ENCODE measurements at regions not wholly inside any gene's neighbourhood (a gene's known extent, or its start where the extent isn't known, plus 50 kb on each side); places are given as distances from the start of the nearest gene placed in this dataset.
"Not testable (repeated sequence)": the region's sequence is repeated elsewhere in the genome, so short reads cannot be mapped to it uniquely, and the experiment has no call there.

DNA sequence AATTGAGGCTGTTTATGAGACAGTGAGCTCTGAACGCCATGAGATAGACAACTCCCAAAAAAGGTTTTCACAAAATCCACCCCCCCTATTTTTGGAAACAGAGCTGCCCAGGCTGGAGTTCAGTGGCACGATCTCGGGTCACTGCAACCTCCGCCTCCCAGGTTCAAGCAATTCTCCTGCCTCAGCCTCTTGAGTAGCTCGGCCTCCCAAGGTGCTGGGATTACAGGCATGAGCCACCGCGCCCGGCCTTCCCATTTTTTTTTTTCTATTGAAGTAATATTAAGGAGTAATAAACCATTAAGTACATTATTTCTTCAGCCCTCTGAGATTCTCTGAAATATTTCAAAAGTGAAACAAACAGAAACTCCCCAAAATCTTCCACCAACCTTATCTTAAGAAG, 252.8 kb upstream of the NETO1 start:
- TF ChIP-seq, protein P1, sequence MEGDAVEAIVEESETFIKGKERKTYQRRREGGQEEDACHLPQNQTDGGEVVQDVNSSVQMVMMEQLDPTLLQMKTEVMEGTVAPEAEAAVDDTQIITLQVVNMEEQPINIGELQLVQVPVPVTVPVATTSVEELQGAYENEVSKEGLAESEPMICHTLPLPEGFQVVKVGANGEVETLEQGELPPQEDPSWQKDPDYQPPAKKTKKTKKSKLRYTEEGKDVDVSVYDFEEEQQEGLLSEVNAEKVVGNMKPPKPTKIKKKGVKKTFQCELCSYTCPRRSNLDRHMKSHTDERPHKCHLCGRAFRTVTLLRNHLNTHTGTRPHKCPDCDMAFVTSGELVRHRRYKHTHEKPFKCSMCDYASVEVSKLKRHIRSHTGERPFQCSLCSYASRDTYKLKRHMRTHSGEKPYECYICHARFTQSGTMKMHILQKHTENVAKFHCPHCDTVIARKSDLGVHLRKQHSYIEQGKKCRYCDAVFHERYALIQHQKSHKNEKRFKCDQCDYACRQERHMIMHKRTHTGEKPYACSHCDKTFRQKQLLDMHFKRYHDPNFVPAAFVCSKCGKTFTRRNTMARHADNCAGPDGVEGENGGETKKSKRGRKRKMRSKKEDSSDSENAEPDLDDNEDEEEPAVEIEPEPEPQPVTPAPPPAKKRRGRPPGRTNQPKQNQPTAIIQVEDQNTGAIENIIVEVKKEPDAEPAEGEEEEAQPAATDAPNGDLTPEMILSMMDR (IDR thresholded peaks at IDR 0.05) = no peak
- Mint-ChIP-seq H3K4me3 (ENCODE audit: unreplicated experiment) (no peak overlapping the region), H3K36me3 (ENCODE audit: low read depth) (no peaks in the 10 kb centered on the region), H3K4me1 (ENCODE audit: low read depth) (no peaks in the 10 kb centered on the region), H3K27me3 (ENCODE audit: low read depth) (no peaks in the 10 kb centered on the region), H3K9me3 (ENCODE audit: low read depth) (peaks cover 11% of the 10 kb centered on the region), H3K27ac (ENCODE audit: unreplicated experiment) (no peak overlapping the region)
- no peak for DNase-seq (ENCODE audit: low spot score)

DNA sequence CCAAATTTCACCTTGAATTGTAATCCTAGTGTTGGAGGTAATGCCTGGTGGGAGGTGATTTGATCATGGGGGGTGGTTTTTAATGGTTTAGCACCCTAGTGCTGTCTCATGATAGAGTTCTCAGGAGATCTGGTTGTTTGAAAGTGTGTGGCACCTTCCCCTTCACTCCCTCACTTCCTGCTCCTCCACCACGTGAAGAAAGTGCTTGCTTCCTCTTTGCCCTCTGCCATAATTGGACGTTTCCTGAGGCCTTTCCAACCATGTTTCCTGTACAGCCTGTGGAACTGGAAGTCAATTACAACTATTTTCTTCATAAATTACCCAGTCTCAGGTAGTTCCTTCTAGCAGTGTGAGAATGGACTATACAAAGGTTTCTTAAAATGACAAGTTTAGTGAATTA, 251.8 kb upstream of the NETO1 start:
- Mint-ChIP-seq H3K9me3 (ENCODE audit: low read depth) (peaks cover 11% of the 10 kb centered on the region), H3K36me3 (ENCODE audit: low read depth) (no peaks in the 10 kb centered on the region), H3K4me1 (ENCODE audit: low read depth) (no peaks in the 10 kb centered on the region), H3K27ac (ENCODE audit: unreplicated experiment) (no peak overlapping the region), H3K4me3 (ENCODE audit: unreplicated experiment) (no peak overlapping the region), H3K27me3 (ENCODE audit: low read depth) (no peaks in the 10 kb centered on the region)
- TF ChIP-seq, protein P1 (IDR thresholded peaks at IDR 0.05) = no peak
- DNase-seq (ENCODE audit: low spot score) = no peak

DNA sequence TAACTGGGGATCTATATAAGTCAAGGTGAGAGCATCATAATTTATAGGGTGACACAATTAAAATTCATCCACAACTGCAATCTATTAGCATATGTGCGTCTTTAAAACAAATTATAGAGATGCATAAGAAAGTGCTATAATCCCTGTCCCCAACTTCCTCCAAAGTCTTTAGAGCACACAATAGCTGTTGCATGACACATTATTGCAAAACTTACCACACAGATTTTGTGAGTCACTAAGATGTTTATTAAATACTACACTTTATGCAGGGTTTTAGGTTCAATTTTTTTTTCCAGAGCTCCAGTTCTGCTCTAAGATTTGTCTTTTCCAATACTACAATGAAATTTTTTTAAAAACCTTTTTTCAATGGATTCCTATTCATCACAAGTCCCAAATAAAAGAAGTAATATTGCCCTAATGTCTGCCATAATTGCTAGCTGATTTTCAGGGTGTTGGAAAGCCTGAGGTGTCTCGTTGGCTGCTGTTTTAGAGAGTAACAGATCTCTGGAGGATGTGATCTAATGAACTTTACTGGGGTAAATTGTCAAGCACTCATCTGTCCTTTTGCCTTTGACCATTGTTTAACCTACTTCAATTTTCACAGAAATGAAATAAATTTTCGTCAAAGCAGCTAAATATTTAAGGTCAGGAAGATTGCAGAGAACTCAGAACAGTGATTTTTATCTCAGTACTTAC, 250.5 kb upstream of the NETO1 start:
- Mint-ChIP-seq H3K27me3 (ENCODE audit: low read depth) (no peaks in the 10 kb centered on the region), H3K4me1 (ENCODE audit: low read depth) (no peaks in the 10 kb centered on the region), H3K27ac (ENCODE audit: unreplicated experiment) (no peak overlapping the region), H3K4me3 (ENCODE audit: unreplicated experiment) (no peak overlapping the region), H3K9me3 (ENCODE audit: low read depth) (peaks cover 11% of the 10 kb centered on the region), H3K36me3 (ENCODE audit: low read depth) (no peaks in the 10 kb centered on the region)
- DNase-seq (ENCODE audit: low spot score) = no peak
- TF ChIP-seq, protein P1 (IDR thresholded peaks at IDR 0.05) = no peak

DNA sequence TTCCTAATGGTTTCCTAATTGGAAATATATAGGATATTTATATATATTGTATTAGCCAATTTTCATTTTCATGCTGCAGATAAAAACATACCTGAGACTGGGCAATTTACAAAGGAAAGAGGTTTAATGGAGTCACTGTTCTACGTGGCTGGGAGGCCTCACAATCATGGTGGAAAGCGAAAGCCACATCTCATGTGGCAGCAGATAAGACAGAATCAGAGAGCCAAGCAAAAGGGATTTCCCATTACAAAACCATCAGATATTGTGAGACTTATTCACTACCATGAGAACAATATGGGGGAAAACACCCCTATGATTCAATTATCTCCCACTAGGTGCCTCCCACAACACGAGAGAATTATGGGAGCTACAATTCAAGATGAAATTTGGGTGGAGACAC, 242.5 kb upstream of the NETO1 start:
- H3K4me1 Mint-ChIP-seq (ENCODE audit: low read depth) = no peaks in the 10 kb centered on the region
- H3K9me3 Mint-ChIP-seq (ENCODE audit: low read depth) = peaks cover 4% of the 10 kb centered on the region
- H3K27ac Mint-ChIP-seq (ENCODE audit: unreplicated experiment) = no peak overlapping the region
- DNase-seq (ENCODE audit: low spot score) = no peak
- no peaks in the 10 kb centered on the region for H3K27me3 Mint-ChIP-seq (ENCODE audit: low read depth)
- H3K4me3 Mint-ChIP-seq (ENCODE audit: unreplicated experiment) = no peak overlapping the region
- no peaks in the 10 kb centered on the region for H3K36me3 Mint-ChIP-seq (ENCODE audit: low read depth)
- TF ChIP-seq, protein P1 (IDR thresholded peaks at IDR 0.05) = no peak

DNA sequence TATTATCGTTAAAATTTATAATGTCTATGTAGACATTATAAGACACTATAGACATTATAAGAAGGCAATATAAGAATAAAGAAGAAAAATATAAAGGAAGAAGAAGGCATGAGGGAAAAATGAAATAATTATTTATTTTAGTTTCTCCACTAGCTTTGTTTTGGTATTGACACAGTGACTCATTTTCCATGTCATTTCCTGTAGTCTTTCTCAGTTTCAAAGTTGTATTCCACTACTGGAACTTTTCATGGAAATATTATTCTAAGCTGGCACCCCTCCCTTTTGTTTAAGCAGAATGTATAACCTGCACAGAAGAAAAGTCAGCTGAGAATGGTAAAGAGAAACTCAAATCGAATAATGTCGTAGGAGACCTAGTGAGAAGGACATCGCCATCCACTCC, 234.2 kb upstream of the NETO1 start:
- no peaks in the 10 kb centered on the region for H3K4me1 Mint-ChIP-seq (ENCODE audit: low read depth)
- no peaks in the 10 kb centered on the region for H3K27me3 Mint-ChIP-seq (ENCODE audit: low read depth)
- TF ChIP-seq, protein P1 (IDR thresholded peaks at IDR 0.05) = no peak
- DNase-seq (ENCODE audit: low spot score) = no peak
- peaks cover 1% of the 10 kb centered on the region for H3K9me3 Mint-ChIP-seq (ENCODE audit: low read depth)
- no peak overlapping the region for H3K27ac Mint-ChIP-seq (ENCODE audit: unreplicated experiment)
- no peak overlapping the region for H3K4me3 Mint-ChIP-seq (ENCODE audit: unreplicated experiment)
- no peaks in the 10 kb centered on the region for H3K36me3 Mint-ChIP-seq (ENCODE audit: low read depth)

DNA sequence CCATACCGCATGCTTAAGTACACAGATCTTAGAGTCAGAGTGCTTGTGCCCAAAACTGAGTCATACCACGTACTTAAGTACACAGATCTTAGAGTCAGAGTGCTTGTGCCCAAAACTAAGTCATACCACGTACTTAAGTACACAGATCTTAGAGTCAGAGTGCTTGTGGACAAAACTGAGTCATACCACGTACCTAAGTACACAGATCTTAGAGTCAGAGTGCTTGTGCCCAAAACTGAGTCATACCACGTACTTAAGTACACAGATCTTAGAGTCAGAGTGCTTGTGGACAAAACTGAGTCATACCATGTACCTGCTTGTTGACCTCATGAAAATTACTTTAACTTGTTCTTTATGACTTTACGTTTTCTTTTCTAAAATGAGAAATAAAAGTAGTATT, 233.7 kb upstream of the NETO1 start:
- H3K36me3 Mint-ChIP-seq (ENCODE audit: low read depth); H3K4me1 Mint-ChIP-seq (ENCODE audit: low read depth); H3K9me3 Mint-ChIP-seq (ENCODE audit: low read depth); H3K27ac Mint-ChIP-seq (ENCODE audit: unreplicated experiment); H3K4me3 Mint-ChIP-seq (ENCODE audit: unreplicated experiment); DNase-seq (ENCODE audit: low spot score); H3K27me3 Mint-ChIP-seq (ENCODE audit: low read depth): not testable (repeated sequence)
